Progenitor cell of endocrine pancreas (in vitro differentiated cells): ENCODE measurements at regions not wholly inside any gene's neighbourhood (a gene's known extent, or its start where the extent isn't known, plus 50 kb on each side); places are given as distances from the start of the nearest gene placed in this dataset.

ENCODE experiments used
- DNase-seq: peaks from one replicate; pipeline ENCODE4 v3.0.0; 2021; ENCODE audit warnings: low spot score; ENCODE audit not compliant: unreplicated experiment
- H3K27ac Mint-ChIP-seq: 2 replicates; pipeline ENCODE4 v1.8.0; 2021; ENCODE audit warnings: mild to moderate bottlenecking, moderate library complexity, mixed read lengths
- H3K27me3 Mint-ChIP-seq: 2 replicates; pipeline ENCODE4 v1.8.0; 2021; ENCODE audit warnings: mixed read lengths
- H3K36me3 Mint-ChIP-seq: 2 replicates; pipeline ENCODE4 v1.8.0; 2022; ENCODE audit warnings: mixed read lengths; ENCODE audit not compliant: insufficient read depth
- H3K4me1 Mint-ChIP-seq: 2 replicates; pipeline ENCODE4 v1.8.0; 2021; ENCODE audit warnings: low read depth, mixed read lengths
- H3K4me3 Mint-ChIP-seq: 2 replicates; pipeline ENCODE4 v1.8.0; 2021; ENCODE audit warnings: low read depth, mild to moderate bottlenecking, moderate library complexity, mixed read lengths
- H3K9me3 Mint-ChIP-seq: 2 replicates; pipeline ENCODE4 v1.8.0; 2021; ENCODE audit warnings: low read depth, mixed read lengths
- CTCF ChIP-seq: fragments of 200-600 bp; sonication (generic); IDR thresholded peaks from one replicate; pipeline ENCODE4 v1.5.0; 2021; ENCODE audit warnings: antibody characterized with exemption, mild to moderate bottlenecking; ENCODE audit not compliant: unreplicated experiment

GRCh38 chr16:64705443-64705842 is 416.4 kb downstream of the CDH11 start:
- Mint-ChIP-seq H3K27ac (no peak overlapping the region), H3K9me3 (no peaks in the 10 kb centered on the region), H3K4me1 (no peaks in the 10 kb centered on the region), H3K4me3 (no peak overlapping the region), H3K36me3 (no peaks in the 10 kb centered on the region), H3K27me3 (peaks cover 7% of the 10 kb centered on the region)
- no peak for TF ChIP-seq CTCF
- DNase-seq, result no peak

GRCh38 chr16:64704386-64704785 is 417.5 kb downstream of the CDH11 start:
- Mint-ChIP-seq H3K4me1 (no peaks in the 10 kb centered on the region), H3K4me3 (no peak overlapping the region), H3K9me3 (no peaks in the 10 kb centered on the region), H3K36me3 (no peaks in the 10 kb centered on the region), H3K27ac (no peak overlapping the region), H3K27me3 (peaks cover 7% of the 10 kb centered on the region)
- no peak for DNase-seq
- TF ChIP-seq CTCF, result no peak

GRCh38 chr16:64702415-64702814 is 419.4 kb downstream of the CDH11 start:
- DNase-seq, result no peak
- no peaks in the 10 kb centered on the region for H3K9me3 Mint-ChIP-seq
- H3K36me3 Mint-ChIP-seq, result no peaks in the 10 kb centered on the region
- no peak overlapping the region for H3K27ac Mint-ChIP-seq
- H3K4me1 Mint-ChIP-seq, result no peaks in the 10 kb centered on the region
- H3K4me3 Mint-ChIP-seq, result no peak overlapping the region
- TF ChIP-seq CTCF, result no peak
- H3K27me3 Mint-ChIP-seq, result peaks cover 4% of the 10 kb centered on the region

- Mint-ChIP-seq H3K9me3 (no peaks in the 10 kb centered on the region), H3K4me1 (no peaks in the 10 kb centered on the region), H3K27me3 (peaks cover under 1% of the 10 kb centered on the region), H3K27ac (no peak overlapping the region), H3K4me3 (no peak overlapping the region), H3K36me3 (no peaks in the 10 kb centered on the region)
- no peak for DNase-seq
- TF ChIP-seq CTCF, result no peak
Measured at GRCh38 chr16:64700628-64701027, 421.2 kb downstream of the CDH11 start.

GRCh38 chr16:64696866-64697265 is 425.0 kb downstream of the CDH11 start:
- Mint-ChIP-seq H3K4me1 (peaks cover 3% of the 10 kb centered on the region), H3K9me3 (no peaks in the 10 kb centered on the region), H3K36me3 (no peaks in the 10 kb centered on the region), H3K27ac (no peak overlapping the region), H3K27me3 (no peaks in the 10 kb centered on the region), H3K4me3 (no peak overlapping the region)
- no peak for DNase-seq
- TF ChIP-seq CTCF, result no peak
